ENCODE measurements at regions not wholly inside any gene's neighbourhood (a gene's known extent, or its start where the extent isn't known, plus 50 kb on each side); places are given as distances from the start of the nearest gene placed in this dataset.

DNA sequence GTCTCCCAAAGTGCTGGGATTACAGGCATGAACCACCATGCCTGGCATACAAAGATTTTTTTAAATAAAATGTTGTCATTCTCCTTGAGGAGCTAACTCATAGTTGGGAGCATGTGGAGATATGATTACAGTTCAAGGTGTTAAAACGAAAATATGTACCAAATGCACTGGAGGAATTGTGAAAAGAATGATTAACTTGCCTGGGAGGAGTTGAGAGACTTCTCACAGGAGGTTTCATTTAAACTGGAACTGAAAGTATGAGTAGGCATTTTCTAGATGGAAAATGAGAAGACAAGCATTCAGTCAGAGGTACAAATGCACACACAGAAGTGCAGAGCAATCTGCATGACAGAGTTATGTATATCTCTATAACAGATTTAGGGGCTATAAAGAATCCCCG, 126.6 kb upstream of the PDE1A start (continued):
- peak; percentile 57; the same call in 1 of the 2 replicates for TF ChIP-seq ZNF217 (IDR thresholded peaks at IDR 0.05)
- TF ChIP-seq, protein P1, sequence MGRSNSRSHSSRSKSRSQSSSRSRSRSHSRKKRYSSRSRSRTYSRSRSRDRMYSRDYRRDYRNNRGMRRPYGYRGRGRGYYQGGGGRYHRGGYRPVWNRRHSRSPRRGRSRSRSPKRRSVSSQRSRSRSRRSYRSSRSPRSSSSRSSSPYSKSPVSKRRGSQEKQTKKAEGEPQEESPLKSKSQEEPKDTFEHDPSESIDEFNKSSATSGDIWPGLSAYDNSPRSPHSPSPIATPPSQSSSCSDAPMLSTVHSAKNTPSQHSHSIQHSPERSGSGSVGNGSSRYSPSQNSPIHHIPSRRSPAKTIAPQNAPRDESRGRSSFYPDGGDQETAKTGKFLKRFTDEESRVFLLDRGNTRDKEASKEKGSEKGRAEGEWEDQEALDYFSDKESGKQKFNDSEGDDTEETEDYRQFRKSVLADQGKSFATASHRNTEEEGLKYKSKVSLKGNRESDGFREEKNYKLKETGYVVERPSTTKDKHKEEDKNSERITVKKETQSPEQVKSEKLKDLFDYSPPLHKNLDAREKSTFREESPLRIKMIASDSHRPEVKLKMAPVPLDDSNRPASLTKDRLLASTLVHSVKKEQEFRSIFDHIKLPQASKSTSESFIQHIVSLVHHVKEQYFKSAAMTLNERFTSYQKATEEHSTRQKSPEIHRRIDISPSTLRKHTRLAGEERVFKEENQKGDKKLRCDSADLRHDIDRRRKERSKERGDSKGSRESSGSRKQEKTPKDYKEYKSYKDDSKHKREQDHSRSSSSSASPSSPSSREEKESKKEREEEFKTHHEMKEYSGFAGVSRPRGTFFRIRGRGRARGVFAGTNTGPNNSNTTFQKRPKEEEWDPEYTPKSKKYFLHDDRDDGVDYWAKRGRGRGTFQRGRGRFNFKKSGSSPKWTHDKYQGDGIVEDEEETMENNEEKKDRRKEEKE (IDR thresholded peaks at IDR 0.05) = no peak
- TF ChIP-seq, protein P2, sequence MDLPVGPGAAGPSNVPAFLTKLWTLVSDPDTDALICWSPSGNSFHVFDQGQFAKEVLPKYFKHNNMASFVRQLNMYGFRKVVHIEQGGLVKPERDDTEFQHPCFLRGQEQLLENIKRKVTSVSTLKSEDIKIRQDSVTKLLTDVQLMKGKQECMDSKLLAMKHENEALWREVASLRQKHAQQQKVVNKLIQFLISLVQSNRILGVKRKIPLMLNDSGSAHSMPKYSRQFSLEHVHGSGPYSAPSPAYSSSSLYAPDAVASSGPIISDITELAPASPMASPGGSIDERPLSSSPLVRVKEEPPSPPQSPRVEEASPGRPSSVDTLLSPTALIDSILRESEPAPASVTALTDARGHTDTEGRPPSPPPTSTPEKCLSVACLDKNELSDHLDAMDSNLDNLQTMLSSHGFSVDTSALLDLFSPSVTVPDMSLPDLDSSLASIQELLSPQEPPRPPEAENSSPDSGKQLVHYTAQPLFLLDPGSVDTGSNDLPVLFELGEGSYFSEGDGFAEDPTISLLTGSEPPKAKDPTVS (IDR thresholded peaks at IDR 0.05; ENCODE audit: low read depth, low read length) = no peak
- TF ChIP-seq, protein P3, sequence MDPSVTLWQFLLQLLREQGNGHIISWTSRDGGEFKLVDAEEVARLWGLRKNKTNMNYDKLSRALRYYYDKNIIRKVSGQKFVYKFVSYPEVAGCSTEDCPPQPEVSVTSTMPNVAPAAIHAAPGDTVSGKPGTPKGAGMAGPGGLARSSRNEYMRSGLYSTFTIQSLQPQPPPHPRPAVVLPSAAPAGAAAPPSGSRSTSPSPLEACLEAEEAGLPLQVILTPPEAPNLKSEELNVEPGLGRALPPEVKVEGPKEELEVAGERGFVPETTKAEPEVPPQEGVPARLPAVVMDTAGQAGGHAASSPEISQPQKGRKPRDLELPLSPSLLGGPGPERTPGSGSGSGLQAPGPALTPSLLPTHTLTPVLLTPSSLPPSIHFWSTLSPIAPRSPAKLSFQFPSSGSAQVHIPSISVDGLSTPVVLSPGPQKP (IDR thresholded peaks at IDR 0.05; ENCODE audit: low read depth, low read length) = no peak
- TF ChIP-seq IKZF2 (IDR thresholded peaks at IDR 0.05) = peak; percentile 84 to 86
- TF ChIP-seq, protein P4, sequence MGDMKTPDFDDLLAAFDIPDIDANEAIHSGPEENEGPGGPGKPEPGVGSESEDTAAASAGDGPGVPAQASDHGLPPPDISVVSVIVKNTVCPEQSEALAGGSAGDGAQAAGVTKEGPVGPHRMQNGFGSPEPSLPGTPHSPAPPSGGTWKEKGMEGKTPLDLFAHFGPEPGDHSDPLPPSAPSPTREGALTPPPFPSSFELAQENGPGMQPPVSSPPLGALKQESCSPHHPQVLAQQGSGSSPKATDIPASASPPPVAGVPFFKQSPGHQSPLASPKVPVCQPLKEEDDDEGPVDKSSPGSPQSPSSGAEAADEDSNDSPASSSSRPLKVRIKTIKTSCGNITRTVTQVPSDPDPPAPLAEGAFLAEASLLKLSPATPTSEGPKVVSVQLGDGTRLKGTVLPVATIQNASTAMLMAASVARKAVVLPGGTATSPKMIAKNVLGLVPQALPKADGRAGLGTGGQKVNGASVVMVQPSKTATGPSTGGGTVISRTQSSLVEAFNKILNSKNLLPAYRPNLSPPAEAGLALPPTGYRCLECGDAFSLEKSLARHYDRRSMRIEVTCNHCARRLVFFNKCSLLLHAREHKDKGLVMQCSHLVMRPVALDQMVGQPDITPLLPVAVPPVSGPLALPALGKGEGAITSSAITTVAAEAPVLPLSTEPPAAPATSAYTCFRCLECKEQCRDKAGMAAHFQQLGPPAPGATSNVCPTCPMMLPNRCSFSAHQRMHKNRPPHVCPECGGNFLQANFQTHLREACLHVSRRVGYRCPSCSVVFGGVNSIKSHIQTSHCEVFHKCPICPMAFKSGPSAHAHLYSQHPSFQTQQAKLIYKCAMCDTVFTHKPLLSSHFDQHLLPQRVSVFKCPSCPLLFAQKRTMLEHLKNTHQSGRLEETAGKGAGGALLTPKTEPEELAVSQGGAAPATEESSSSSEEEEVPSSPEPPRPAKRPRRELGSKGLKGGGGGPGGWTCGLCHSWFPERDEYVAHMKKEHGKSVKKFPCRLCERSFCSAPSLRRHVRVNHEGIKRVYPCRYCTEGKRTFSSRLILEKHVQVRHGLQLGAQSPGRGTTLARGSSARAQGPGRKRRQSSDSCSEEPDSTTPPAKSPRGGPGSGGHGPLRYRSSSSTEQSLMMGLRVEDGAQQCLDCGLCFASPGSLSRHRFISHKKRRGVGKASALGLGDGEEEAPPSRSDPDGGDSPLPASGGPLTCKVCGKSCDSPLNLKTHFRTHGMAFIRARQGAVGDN (IDR thresholded peaks at IDR 0.05) = peak; percentile 65
- no peak for TF ChIP-seq ETV6 (conservative IDR thresholded peaks at IDR 0.05 in 1 of 2, IDR thresholded peaks at IDR 0.05 in 1 of 2; ENCODE audit: borderline replicate concordance in 1 of 2, low read depth in 1 of 2)

Measured in GM12878 (cell line).